Naive B cell (primary cell): ENCODE measurements at regions not wholly inside any gene's neighbourhood (a gene's known extent, or its start where the extent isn't known, plus 50 kb on each side); places are given as distances from the start of the nearest gene placed in this dataset.
"Not testable (repeated sequence)": the region's sequence is repeated elsewhere in the genome, so short reads cannot be mapped to it uniquely, and the experiment has no call there.

ENCODE experiments used
- ATAC-seq, 2 donors: fragments of 150-1000 bp; cut with Tn5 transposase; 2 replicates each; pipeline ENCODE4 v1.10.0; 2021; ENCODE audit warnings: low read depth in 2 of 2, mild to moderate bottlenecking in 2 of 2, moderate library complexity in 2 of 2
- DNase-seq: peaks from one replicate; pipeline ENCODE4 v3.0.0; 2022
- H3K27ac Mint-ChIP-seq, 6 donors: one replicate each; pipeline ENCODE4 v1.8.0; 2020 to 2022; ENCODE audit warnings: mild to moderate bottlenecking in 6 of 6, mixed read lengths in 6 of 6, moderate library complexity in 5 of 6, inconsistent platforms in 2 of 6
- H3K27me3 Mint-ChIP-seq, 3 donors: one replicate each; pipeline ENCODE4 v1.8.0; 2021 to 2022; ENCODE audit warnings: mixed read lengths in 3 of 3, mild to moderate bottlenecking in 1 of 3
- H3K36me3 Mint-ChIP-seq, 2 donors: one replicate each; pipeline ENCODE4 v1.8.0; 2020 to 2022; ENCODE audit warnings: mixed read lengths in 2 of 2, inconsistent platforms in 1 of 2, mild to moderate bottlenecking in 1 of 2
- H3K4me1 Mint-ChIP-seq, 3 donors: one replicate each; pipeline ENCODE4 v1.8.0; 2020 to 2022; ENCODE audit warnings: mixed read lengths in 3 of 3, inconsistent platforms in 1 of 3, mild to moderate bottlenecking in 1 of 3, moderate library complexity in 1 of 3
- H3K4me3 Mint-ChIP-seq, 8 donors: one replicate each; pipeline ENCODE4 v1.8.0; 2020 to 2022; ENCODE audit warnings: mild to moderate bottlenecking in 8 of 8, mixed read lengths in 8 of 8, moderate library complexity in 8 of 8, inconsistent platforms in 2 of 8
- H3K9me3 Mint-ChIP-seq, 7 donors: one replicate each; pipeline ENCODE4 v1.8.0; 2020 to 2022; ENCODE audit warnings: mixed read lengths in 7 of 7, mild to moderate bottlenecking in 5 of 7, inconsistent platforms in 2 of 7, moderate library complexity in 1 of 7

GRCh38 chr2:43158259-43158880 is 68.0 kb downstream of the ZFP36L2 start:
- ATAC-seq: peak in 1 of 2 donors; percentile 4
- Mint-ChIP-seq H3K27me3 (no peaks in the 10 kb centered on the region), H3K4me3 (peak overlapping the region; percentile 7 to 87 (median 72)), H3K36me3 (no peaks in the 10 kb centered on the region), H3K4me1 (peaks cover 50 to 86% (median 50%) of the 10 kb centered on the region in 3 donors), H3K27ac (peak overlapping the region; percentile 96 to 98 (median 98)), H3K9me3 (no peaks in the 10 kb centered on the region)
- DNase-seq: no peak

GRCh38 chr2:43157506-43158246 is 68.7 kb downstream of the ZFP36L2 start:
- peak overlapping the region in 1 of 8 donors; percentile 37 for H3K4me3 Mint-ChIP-seq
- H3K27me3 Mint-ChIP-seq: no peaks in the 10 kb centered on the region
- peaks cover 49 to 85% (median 52%) of the 10 kb centered on the region in 3 donors for H3K4me1 Mint-ChIP-seq
- DNase-seq (no peak), ATAC-seq (no peak)
- no peaks in the 10 kb centered on the region for H3K9me3 Mint-ChIP-seq
- H3K36me3 Mint-ChIP-seq: no peaks in the 10 kb centered on the region
- H3K27ac Mint-ChIP-seq: peak overlapping the region in 5 of 6 donors; percentile 52 to 98 (median 78)

- Mint-ChIP-seq H3K4me3 (no peak overlapping the region), H3K27ac (peak overlapping the region in 4 of 6 donors; percentile 7 to 75 (median 44)), H3K27me3 (no peaks in the 10 kb centered on the region), H3K4me1 (peaks cover 46 to 76% (median 51%) of the 10 kb centered on the region in 3 donors), H3K36me3 (no peaks in the 10 kb centered on the region), H3K9me3 (no peaks in the 10 kb centered on the region)
- no peak for DNase-seq
- no peak for ATAC-seq
Measured at GRCh38 chr2:43155851-43156411, 70.5 kb downstream of the ZFP36L2 start.

GRCh38 chr2:43154685-43155084 is 71.7 kb downstream of the ZFP36L2 start:
- H3K9me3 Mint-ChIP-seq: no peaks in the 10 kb centered on the region
- DNase-seq: no peak
- H3K36me3 Mint-ChIP-seq: no peaks in the 10 kb centered on the region
- no peak for ATAC-seq
- peaks cover 42 to 68% (median 52%) of the 10 kb centered on the region in 3 donors for H3K4me1 Mint-ChIP-seq
- peak overlapping the region in 1 of 8 donors; percentile 38 for H3K4me3 Mint-ChIP-seq
- H3K27me3 Mint-ChIP-seq: no peaks in the 10 kb centered on the region
- peak overlapping the region in 3 of 6 donors; percentile 5 to 40 (median 38) for H3K27ac Mint-ChIP-seq

GRCh38 chr2:43152741-43153647 is 73.4 kb downstream of the ZFP36L2 start:
- no peak for DNase-seq
- no peaks in the 10 kb centered on the region for H3K27me3 Mint-ChIP-seq
- no peaks in the 10 kb centered on the region for H3K9me3 Mint-ChIP-seq
- no peaks in the 10 kb centered on the region for H3K36me3 Mint-ChIP-seq
- no peak for ATAC-seq
- H3K27ac Mint-ChIP-seq: peak overlapping the region in 4 of 6 donors; percentile 16 to 60 (median 44)
- peak overlapping the region in 1 of 8 donors; percentile 45 for H3K4me3 Mint-ChIP-seq
- peaks cover 36 to 58% (median 39%) of the 10 kb centered on the region in 3 donors for H3K4me1 Mint-ChIP-seq

GRCh38 chr2:43152186-43152585 is 74.2 kb downstream of the ZFP36L2 start:
- Mint-ChIP-seq H3K27me3 (no peaks in the 10 kb centered on the region), H3K4me3 (peak overlapping the region in 1 of 8 donors; percentile 54), H3K36me3 (no peaks in the 10 kb centered on the region), H3K9me3 (no peaks in the 10 kb centered on the region), H3K4me1 (peaks cover 36 to 52% (median 36%) of the 10 kb centered on the region in 3 donors), H3K27ac (peak overlapping the region in 4 of 6 donors; percentile 16 to 60 (median 50))
- ATAC-seq: no peak
- DNase-seq: no peak

- Mint-ChIP-seq H3K4me3 (no peak overlapping the region), H3K4me1 (peaks cover 32 to 39% (median 36%) of the 10 kb centered on the region in 3 donors), H3K9me3 (no peaks in the 10 kb centered on the region), H3K27ac (peak overlapping the region in 3 of 6 donors; percentile 18 to 79 (median 21)), H3K27me3 (no peaks in the 10 kb centered on the region), H3K36me3 (no peaks in the 10 kb centered on the region)
- no peak for DNase-seq
- ATAC-seq: no peak
Measured at GRCh38 chr2:43149482-43150107, 76.8 kb downstream of the ZFP36L2 start.

GRCh38 chr2:43146083-43146482 is 80.3 kb downstream of the ZFP36L2 start:
- Mint-ChIP-seq H3K27ac (peak overlapping the region in 1 of 6 donors; percentile 81), H3K4me1 (peaks cover 23 to 31% (median 29%) of the 10 kb centered on the region in 3 donors), H3K4me3 (no peak overlapping the region), H3K9me3 (no peaks in the 10 kb centered on the region), H3K27me3 (no peaks in the 10 kb centered on the region), H3K36me3 (no peaks in the 10 kb centered on the region)
- ATAC-seq (no peak), DNase-seq (no peak)

GRCh38 chr2:43144263-43144662 is 82.1 kb downstream of the ZFP36L2 start:
- Mint-ChIP-seq H3K36me3 (no peaks in the 10 kb centered on the region), H3K4me1 (peaks cover 25 to 38% (median 31%) of the 10 kb centered on the region in 3 donors), H3K9me3 (no peaks in the 10 kb centered on the region), H3K27ac (peak overlapping the region in 1 of 6 donors; percentile 4), H3K27me3 (no peaks in the 10 kb centered on the region), H3K4me3 (no peak overlapping the region)
- ATAC-seq: no peak
- no peak for DNase-seq

GRCh38 chr2:43143756-43144155 is 82.7 kb downstream of the ZFP36L2 start:
- ATAC-seq (no peak), DNase-seq (no peak)
- H3K27me3 Mint-ChIP-seq: no peaks in the 10 kb centered on the region
- no peaks in the 10 kb centered on the region for H3K9me3 Mint-ChIP-seq
- no peaks in the 10 kb centered on the region for H3K36me3 Mint-ChIP-seq
- no peak overlapping the region for H3K4me3 Mint-ChIP-seq
- no peak overlapping the region for H3K27ac Mint-ChIP-seq
- peaks cover 23 to 35% (median 34%) of the 10 kb centered on the region in 3 donors for H3K4me1 Mint-ChIP-seq

GRCh38 chr2:43142921-43143438 is 83.4 kb downstream of the ZFP36L2 start:
- Mint-ChIP-seq H3K4me1 (peaks cover 27 to 41% (median 39%) of the 10 kb centered on the region in 3 donors), H3K36me3 (no peaks in the 10 kb centered on the region), H3K27ac (peak overlapping the region in 1 of 6 donors; percentile 65), H3K27me3 (no peaks in the 10 kb centered on the region), H3K4me3 (no peak overlapping the region), H3K9me3 (no peaks in the 10 kb centered on the region)
- no peak for ATAC-seq
- DNase-seq: no peak

GRCh38 chr2:43141636-43142151 is 84.7 kb downstream of the ZFP36L2 start:
- peak; percentile 78 to 85 for ATAC-seq
- H3K27me3 Mint-ChIP-seq, H3K9me3 Mint-ChIP-seq, DNase-seq, H3K36me3 Mint-ChIP-seq: not testable (repeated sequence)
- peaks cover 39 to 54% (median 51%) of the 10 kb centered on the region in 3 donors for H3K4me1 Mint-ChIP-seq
- H3K4me3 Mint-ChIP-seq: peak overlapping the region in 4 of 8 donors; percentile 30 to 56 (median 42)
- H3K27ac Mint-ChIP-seq: peak overlapping the region in 3 of 6 donors; percentile 59 to 90 (median 85)
